HG03457 (cell line): ENCODE measurements at regions not wholly inside any gene's neighbourhood (a gene's known extent, or its start where the extent isn't known, plus 50 kb on each side); places are given as distances from the start of the nearest gene placed in this dataset.

Source experiments
- ATAC-seq: cut with Tn5 transposase; IDR thresholded peaks from one replicate; pipeline ENCODE4 v1.9.1; 2021; ENCODE audit warnings: moderate number of reproducible peaks; ENCODE audit not compliant: unreplicated experiment

- no peak for ATAC-seq
These were observed 60.6 kb upstream of the CD34 start for GRCh38 chr1:207971331-207972219.

DNA sequence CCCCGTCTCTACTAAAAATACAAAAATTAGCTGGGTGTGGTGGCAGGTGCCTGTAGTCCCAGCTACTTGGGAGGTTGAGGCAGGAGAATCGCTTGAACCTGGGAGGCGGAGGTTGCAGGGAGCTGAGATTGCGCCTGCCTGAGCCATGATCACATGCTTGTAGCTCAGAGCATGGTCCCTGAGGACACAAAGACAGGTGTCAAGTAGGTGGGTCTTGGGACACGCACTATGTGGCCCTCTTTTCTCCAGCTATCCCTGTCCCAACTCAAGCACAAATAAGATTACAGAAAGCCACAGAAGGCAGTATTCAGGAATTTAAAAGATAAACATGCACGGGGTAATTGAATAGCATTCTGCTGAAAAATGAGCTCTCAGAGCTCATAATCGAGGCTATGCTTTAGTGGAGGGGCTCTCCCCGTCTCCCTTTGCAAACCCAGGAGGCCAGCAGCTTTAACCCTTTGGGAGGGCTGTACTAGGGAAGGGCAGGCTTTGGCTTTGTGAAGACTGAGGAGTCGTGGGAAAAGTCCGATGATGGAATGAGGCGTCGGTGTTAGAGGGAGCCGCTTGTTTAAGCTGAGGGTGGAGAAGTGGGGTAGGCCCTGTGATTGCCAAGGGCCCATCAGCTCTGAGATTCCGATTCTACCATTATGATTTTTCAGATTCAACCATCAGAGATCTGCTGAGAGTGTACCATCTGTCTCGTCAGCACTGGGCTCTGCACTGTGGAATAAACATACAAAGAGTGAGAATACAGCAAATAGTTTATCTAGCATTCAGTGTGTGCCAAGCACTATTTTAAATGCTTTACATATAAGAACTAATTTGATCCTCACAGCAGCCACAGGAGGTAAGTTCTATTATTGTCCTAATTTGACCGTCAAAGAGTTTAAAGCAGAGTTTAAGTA is 59.7 kb upstream of the CD34 start:
- ATAC-seq, result no peak

GRCh38 chr1:207969528-207969927 is 58.6 kb upstream of the CD34 start:
- no peak for ATAC-seq

- ATAC-seq, result no peak
These were observed 57.6 kb upstream of the CD34 start for GRCh38 chr1:207968521-207969009.

GRCh38 chr1:207967703-207968102 is 56.8 kb upstream of the CD34 start:
- ATAC-seq, result no peak

DNA sequence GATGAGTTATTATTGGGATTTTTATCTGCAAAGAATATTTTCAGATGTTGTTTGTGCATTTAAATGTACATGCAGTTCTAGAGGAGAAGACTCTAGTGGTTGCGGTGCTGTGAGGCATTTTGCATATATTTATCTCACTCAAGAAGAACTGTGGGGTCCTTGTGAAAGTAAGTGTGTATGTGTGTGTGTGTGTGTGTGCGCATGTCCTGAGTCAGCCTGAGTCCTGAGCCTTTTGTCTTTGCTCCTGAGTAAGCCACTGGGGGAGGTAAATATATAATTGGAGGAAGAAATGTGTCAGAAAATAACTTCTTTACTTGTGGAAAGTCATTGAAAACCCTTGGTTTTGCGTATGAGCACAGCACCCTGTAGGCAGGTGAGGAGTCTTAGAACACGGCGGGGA is 55.6 kb upstream of the CD34 start:
- ATAC-seq, result no peak

- no peak for ATAC-seq
These were observed 54.8 kb upstream of the CD34 start for GRCh38 chr1:207965392-207966387.

- ATAC-seq, result no peak
These were observed 53.5 kb upstream of the CD34 start for GRCh38 chr1:207964195-207964966.

DNA sequence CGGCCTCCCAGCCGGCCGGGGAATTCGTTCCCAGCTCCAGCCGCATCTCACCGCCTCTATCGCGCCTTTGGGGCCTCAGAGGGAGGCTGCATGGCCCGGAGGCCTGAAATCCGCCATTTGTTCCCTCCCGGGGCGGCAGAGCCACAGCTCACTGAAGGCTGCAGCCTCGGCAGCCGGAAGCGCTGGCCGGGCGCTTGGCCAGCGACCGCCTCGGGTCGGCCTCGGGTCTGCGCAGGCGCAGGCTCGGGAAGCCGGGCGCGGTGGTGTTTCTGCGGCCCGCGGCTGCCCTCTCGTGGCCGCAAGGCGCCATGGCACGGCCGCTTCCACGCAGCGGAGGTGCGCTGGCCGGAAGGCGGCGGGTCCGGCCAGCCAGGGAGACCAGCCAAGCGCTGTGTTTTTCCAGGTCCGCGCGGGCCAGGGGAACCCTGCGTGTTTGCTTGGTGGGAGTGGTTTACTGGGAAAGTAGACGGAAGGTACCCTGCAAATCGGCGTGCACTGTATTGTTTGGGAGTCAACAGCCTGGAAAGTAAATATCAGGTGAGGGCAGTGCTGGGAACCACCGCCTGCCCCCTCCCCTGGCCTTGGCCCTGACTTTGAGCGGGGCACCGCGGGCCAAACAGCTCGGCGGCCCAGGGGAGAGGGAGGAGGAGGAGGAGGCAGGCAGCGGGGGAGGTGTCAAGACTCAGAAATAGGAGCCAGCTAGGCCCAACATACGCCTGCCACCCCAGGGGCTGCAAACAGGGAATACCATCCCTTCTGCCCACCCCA is 52.7 kb upstream of the CD34 start:
- ATAC-seq, result peak; percentile 73

- peak; percentile 24 for ATAC-seq
These were observed 51.9 kb upstream of the CD34 start for GRCh38 chr1:207962716-207963426.
